BLaER1 treated with 17β-estradiol and CSF1 and Interleukin-3, amounts not matched to agents 10 nM and 100 nM (cell line): ENCODE measurements at regions not wholly inside any gene's neighbourhood (a gene's known extent, or its start where the extent isn't known, plus 50 kb on each side); places are given as distances from the start of the nearest gene placed in this dataset.

ENCODE experiments used
- H3K27ac ChIP-seq, 11 experiments: shearing (Covaris generic); formaldehyde crosslinking; 2 replicates each; pipeline ENCODE4 v1.8.1; 2022
- H3K27me3 ChIP-seq, 11 experiments: shearing (Covaris generic); formaldehyde crosslinking; 2 replicates each; pipeline ENCODE4 v1.8.1; 2022
- H3K36me3 ChIP-seq, 11 experiments: shearing (Covaris generic); formaldehyde crosslinking; 2 replicates each; pipeline ENCODE4 v1.8.1; 2022
- H3K4me1 ChIP-seq, 10 experiments: shearing (Covaris generic); formaldehyde crosslinking; 2 replicates each; pipeline ENCODE4 v1.8.1; 2022
- H3K4me2 ChIP-seq, 11 experiments: shearing (Covaris generic); formaldehyde crosslinking; 2 replicates each; pipeline ENCODE4 v1.8.1; 2022
- H3K4me3 ChIP-seq, 10 experiments: shearing (Covaris generic); formaldehyde crosslinking; 2 replicates each; pipeline ENCODE4 v1.8.1; 2022
- H3K9ac ChIP-seq, 11 experiments: shearing (Covaris generic); formaldehyde crosslinking; 2 replicates each; pipeline ENCODE4 v1.8.1; 2022
- H3K9me3 ChIP-seq, 11 experiments: shearing (Covaris generic); formaldehyde crosslinking; replicated peaks in 1 of 11; 2 replicates each; pipeline ENCODE4 v1.8.1; 2022
- H4K20me1 ChIP-seq, 11 experiments: shearing (Covaris generic); formaldehyde crosslinking; 2 replicates each; pipeline ENCODE4 v1.8.1; 2022
- Cebpa-rat ChIP-seq, 11 experiments: shearing (Covaris generic); IDR thresholded peaks; 2 replicates each; pipeline ENCODE4 v1.8.1; 2022

GRCh38 chr5:120738568-120738967, 274.5 kb downstream of the PRR16 start:
- H3K4me1 ChIP-seq: no peaks in the 10 kb centered on the region
- H3K9me3 ChIP-seq: no peaks in the 10 kb centered on the region
- H3K9ac ChIP-seq: no peak overlapping the region
- no peaks in the 10 kb centered on the region for H4K20me1 ChIP-seq
- H3K4me2 ChIP-seq: no peak overlapping the region
- no peak for TF ChIP-seq Cebpa-rat (IDR thresholded peaks at IDR 0.05)
- H3K4me3 ChIP-seq: no peak overlapping the region
- H3K27ac ChIP-seq: no peak overlapping the region
- H3K27me3 ChIP-seq: no peaks in the 10 kb centered on the region
- no peaks in the 10 kb centered on the region for H3K36me3 ChIP-seq

GRCh38 chr5:120740989-120741388, 276.9 kb downstream of the PRR16 start:
- H3K36me3 ChIP-seq: no peaks in the 10 kb centered on the region
- no peaks in the 10 kb centered on the region for H3K4me1 ChIP-seq
- TF ChIP-seq Cebpa-rat (IDR thresholded peaks at IDR 0.05): no peak
- no peaks in the 10 kb centered on the region for H4K20me1 ChIP-seq
- no peaks in the 10 kb centered on the region for H3K27me3 ChIP-seq
- H3K4me3 ChIP-seq: no peak overlapping the region
- no peak overlapping the region for H3K9ac ChIP-seq
- H3K27ac ChIP-seq: no peak overlapping the region
- H3K9me3 ChIP-seq: no peaks in the 10 kb centered on the region
- H3K4me2 ChIP-seq: no peak overlapping the region

- Histone ChIP-seq H3K27me3 (no peaks in the 10 kb centered on the region), H3K4me1 (no peaks in the 10 kb centered on the region), H3K27ac (no peak overlapping the region), H3K9ac (no peak overlapping the region), H4K20me1 (no peaks in the 10 kb centered on the region), H3K9me3 (no peaks in the 10 kb centered on the region), H3K4me3 (no peak overlapping the region), H3K4me2 (no peak overlapping the region), H3K36me3 (no peaks in the 10 kb centered on the region)
- TF ChIP-seq Cebpa-rat (IDR thresholded peaks at IDR 0.05): no peak
Measured at GRCh38 chr5:120748474-120748873, 284.4 kb downstream of the PRR16 start.

GRCh38 chr5:120749737-120750136, 285.6 kb downstream of the PRR16 start:
- no peaks in the 10 kb centered on the region for H3K27me3 ChIP-seq
- H3K4me2 ChIP-seq: no peak overlapping the region
- no peak overlapping the region for H3K4me3 ChIP-seq
- no peak overlapping the region for H3K9ac ChIP-seq
- no peak overlapping the region for H3K27ac ChIP-seq
- H3K4me1 ChIP-seq: no peaks in the 10 kb centered on the region
- H3K36me3 ChIP-seq: no peaks in the 10 kb centered on the region
- H3K9me3 ChIP-seq: no peaks in the 10 kb centered on the region
- TF ChIP-seq Cebpa-rat (IDR thresholded peaks at IDR 0.05): no peak
- no peaks in the 10 kb centered on the region for H4K20me1 ChIP-seq

GRCh38 chr5:120759587-120759986, 295.5 kb downstream of the PRR16 start:
- Histone ChIP-seq H3K9ac (no peak overlapping the region), H3K4me2 (no peak overlapping the region), H3K36me3 (no peaks in the 10 kb centered on the region), H3K4me3 (no peak overlapping the region), H4K20me1 (no peaks in the 10 kb centered on the region; a peak in 1 of 22 replicates), H3K9me3 (peaks cover 5 to 30% (median 19%) of the 10 kb centered on the region in 11 experiments; a peak in 21 of 22 replicates), H3K27me3 (no peaks in the 10 kb centered on the region), H3K27ac (no peak overlapping the region), H3K4me1 (no peaks in the 10 kb centered on the region)
- no peak for TF ChIP-seq Cebpa-rat (IDR thresholded peaks at IDR 0.05)

GRCh38 chr5:120761986-120762385, 297.9 kb downstream of the PRR16 start:
- Histone ChIP-seq H3K4me1 (peaks cover 0 to 2% (median 0%) of the 10 kb centered on the region in 10 experiments; a peak in 4 of 20 replicates), H3K4me2 (no peak overlapping the region), H3K9me3 (peaks cover 5 to 14% (median 7%) of the 10 kb centered on the region in 11 experiments; a peak in 19 of 22 replicates), H3K9ac (no peak overlapping the region), H3K27ac (no peak overlapping the region), H3K36me3 (no peaks in the 10 kb centered on the region), H3K27me3 (no peaks in the 10 kb centered on the region), H3K4me3 (no peak overlapping the region), H4K20me1 (no peaks in the 10 kb centered on the region)
- TF ChIP-seq Cebpa-rat (IDR thresholded peaks at IDR 0.05): no peak

- Histone ChIP-seq H3K27ac (no peak overlapping the region), H3K36me3 (no peaks in the 10 kb centered on the region), H4K20me1 (no peaks in the 10 kb centered on the region), H3K27me3 (no peaks in the 10 kb centered on the region), H3K4me2 (no peak overlapping the region), H3K4me3 (no peak overlapping the region), H3K9me3 (peaks cover 0 to 8% (median 0%) of the 10 kb centered on the region in 11 experiments; a peak in 1 of 22 replicates), H3K4me1 (peaks cover 0 to 30% (median 0%) of the 10 kb centered on the region in 10 experiments; a peak in 9 of 20 replicates), H3K9ac (no peak overlapping the region)
- TF ChIP-seq Cebpa-rat (IDR thresholded peaks at IDR 0.05): no peak
Measured at GRCh38 chr5:120765189-120765588, 301.1 kb downstream of the PRR16 start.

GRCh38 chr5:120767178-120767820, 303.2 kb downstream of the PRR16 start:
- Histone ChIP-seq H3K27ac (peak overlapping the region in 3 of 11 experiments; percentile 20 to 37 (median 28); a peak in 3 of 22 replicates), H3K9ac (no peak overlapping the region), H3K4me3 (no peak overlapping the region), H3K27me3 (no peaks in the 10 kb centered on the region), H3K9me3 (peaks cover 0 to 8% (median 0%) of the 10 kb centered on the region in 11 experiments; a peak in 1 of 22 replicates), H3K36me3 (no peaks in the 10 kb centered on the region), H3K4me1 (peaks cover 0 to 30% (median 0%) of the 10 kb centered on the region in 10 experiments; a peak in 9 of 20 replicates), H3K4me2 (peak overlapping the region in 4 of 11 experiments; percentile 0 to 39 (median 2); a peak in 3 of 22 replicates), H4K20me1 (no peaks in the 10 kb centered on the region)
- peak in 2 of 11 experiments; percentile 11 to 33; a peak in 3 of 22 replicates for TF ChIP-seq Cebpa-rat (IDR thresholded peaks at IDR 0.05)

- Histone ChIP-seq H3K27ac (no peak overlapping the region), H3K4me2 (peak overlapping the region in 2 of 11 experiments; percentile 47 to 59; a peak in 3 of 22 replicates), H4K20me1 (no peaks in the 10 kb centered on the region), H3K4me3 (no peak overlapping the region), H3K4me1 (peaks cover 0 to 30% (median 0%) of the 10 kb centered on the region in 10 experiments; a peak in 9 of 20 replicates), H3K36me3 (no peaks in the 10 kb centered on the region), H3K27me3 (no peaks in the 10 kb centered on the region), H3K9ac (no peak overlapping the region), H3K9me3 (peaks cover 0 to 8% (median 0%) of the 10 kb centered on the region in 11 experiments; a peak in 1 of 22 replicates)
- no peak for TF ChIP-seq Cebpa-rat (IDR thresholded peaks at IDR 0.05)
Measured at GRCh38 chr5:120769312-120769872, 305.3 kb downstream of the PRR16 start.
